NT2/D1 (cell line): ENCODE measurements at regions not wholly inside any gene's neighbourhood (a gene's known extent, or its start where the extent isn't known, plus 50 kb on each side); places are given as distances from the start of the nearest gene placed in this dataset.

ENCODE experiments used
- SUZ12 ChIP-seq: IDR thresholded peaks from 2 replicates; pipeline ENCODE4 v1.6.1; 2011; ENCODE audit not compliant: insufficient read length, insufficient read depth; ENCODE audit errors: extremely low read depth
- ZNF274 ChIP-seq: IDR thresholded peaks from 2 replicates; pipeline ENCODE4 v1.6.1; 2011; ENCODE audit warnings: mild to moderate bottlenecking, low read depth, low read length

- TF ChIP-seq ZNF274 = no peak
- no peak for TF ChIP-seq SUZ12
Measured at GRCh38 chr12:125688881-125689280, 623.6 kb downstream of the AACS start.
